Keratinocyte (primary cell): ENCODE measurements at regions not wholly inside any gene's neighbourhood (a gene's known extent, or its start where the extent isn't known, plus 50 kb on each side); places are given as distances from the start of the nearest gene placed in this dataset.

Experiments
- EZH2 ChIP-seq: IDR thresholded peaks from one replicate; pipeline ENCODE4 v1.6.1; 2012; ENCODE audit warnings: inconsistent platforms, mild to moderate bottlenecking, low read length, moderate library complexity
- TF ChIP-seq, protein P1 (sequence below), 3 experiments: IDR thresholded peaks in 1 of 3; conservative IDR thresholded peaks in 1 of 3; optimal IDR thresholded peaks in 1 of 3; 2 replicates in 2 of 3; 3 replicates in 1 of 3; pipeline versions ENCODE3 to v1.5.1; 2011; ENCODE audit warnings: low read length in 3 of 3, mild to moderate bottlenecking in 3 of 3, moderate library complexity in 2 of 3, control low read depth in 1 of 3, inconsistent platforms in 1 of 3; ENCODE audit not compliant: insufficient read depth in 2 of 3; ENCODE audit errors: extremely low read depth in 1 of 3

DNA sequence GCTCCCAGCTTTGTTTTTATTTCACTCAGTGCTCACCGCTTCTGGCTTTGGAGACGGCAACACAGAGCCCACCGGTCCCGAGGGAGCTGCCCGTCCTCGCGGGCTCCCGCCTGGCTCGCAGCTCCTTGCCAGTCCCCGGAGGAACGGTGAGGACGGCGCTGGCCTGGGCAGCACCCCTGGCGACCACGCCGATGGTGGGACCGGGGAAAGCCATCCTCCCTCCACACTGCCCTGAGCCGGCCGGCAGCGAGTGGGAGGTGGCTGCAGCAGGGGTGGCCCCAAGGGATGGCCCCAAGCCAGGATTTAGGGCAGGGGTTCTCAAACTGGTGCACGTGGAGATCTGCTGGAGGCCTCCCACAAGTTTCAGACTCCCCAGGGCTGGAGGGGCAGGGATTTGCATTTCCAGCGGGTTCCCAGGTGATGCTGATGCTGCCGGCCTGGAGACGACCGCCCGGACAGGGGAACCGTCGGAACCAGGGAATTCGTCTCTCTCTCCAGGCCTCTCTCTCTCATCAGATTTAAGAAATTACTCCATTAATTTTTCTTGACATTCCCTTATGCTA lies 293.2 kb upstream of the IRX4 start:
- TF ChIP-seq EZH2 = no peak
- TF ChIP-seq, protein P1, sequence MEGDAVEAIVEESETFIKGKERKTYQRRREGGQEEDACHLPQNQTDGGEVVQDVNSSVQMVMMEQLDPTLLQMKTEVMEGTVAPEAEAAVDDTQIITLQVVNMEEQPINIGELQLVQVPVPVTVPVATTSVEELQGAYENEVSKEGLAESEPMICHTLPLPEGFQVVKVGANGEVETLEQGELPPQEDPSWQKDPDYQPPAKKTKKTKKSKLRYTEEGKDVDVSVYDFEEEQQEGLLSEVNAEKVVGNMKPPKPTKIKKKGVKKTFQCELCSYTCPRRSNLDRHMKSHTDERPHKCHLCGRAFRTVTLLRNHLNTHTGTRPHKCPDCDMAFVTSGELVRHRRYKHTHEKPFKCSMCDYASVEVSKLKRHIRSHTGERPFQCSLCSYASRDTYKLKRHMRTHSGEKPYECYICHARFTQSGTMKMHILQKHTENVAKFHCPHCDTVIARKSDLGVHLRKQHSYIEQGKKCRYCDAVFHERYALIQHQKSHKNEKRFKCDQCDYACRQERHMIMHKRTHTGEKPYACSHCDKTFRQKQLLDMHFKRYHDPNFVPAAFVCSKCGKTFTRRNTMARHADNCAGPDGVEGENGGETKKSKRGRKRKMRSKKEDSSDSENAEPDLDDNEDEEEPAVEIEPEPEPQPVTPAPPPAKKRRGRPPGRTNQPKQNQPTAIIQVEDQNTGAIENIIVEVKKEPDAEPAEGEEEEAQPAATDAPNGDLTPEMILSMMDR (optimal IDR thresholded peaks at IDR 0.05 in 1 of 3, IDR thresholded peaks at IDR 0.05 in 1 of 3, conservative IDR thresholded peaks at IDR 0.05 in 1 of 3; ENCODE audit: extremely low read depth in 1 of 3, insufficient read depth in 2 of 3, low read length in 3 of 3) = no peak
